Mammary epithelial cell (primary cell): ENCODE measurements at regions not wholly inside any gene's neighbourhood (a gene's known extent, or its start where the extent isn't known, plus 50 kb on each side); places are given as distances from the start of the nearest gene placed in this dataset.

Experiments used
- CTCF ChIP-seq, 2 donors: IDR thresholded peaks in 1 of 2; conservative IDR thresholded peaks in 1 of 2; 2 replicates each; pipeline ENCODE4 v1.5.1; 2011 to 2012; ENCODE audit warnings: inconsistent platforms in 2 of 2, low read length in 2 of 2, mild to moderate bottlenecking in 2 of 2, control low read depth in 1 of 2, low read depth in 1 of 2; ENCODE audit not compliant: insufficient read depth in 1 of 2; ENCODE audit errors: extremely low read depth in 1 of 2
- EZH2 ChIP-seq: IDR thresholded peaks from 2 replicates; pipeline ENCODE4 v1.6.1; 2012; ENCODE audit warnings: low read length, inconsistent platforms, borderline replicate concordance

GRCh38 chr16:75865736-75866135, 139.4 kb upstream of the CPHXL start:
- TF ChIP-seq CTCF (conservative IDR thresholded peaks at IDR 0.05 in 1 of 2, IDR thresholded peaks at IDR 0.05 in 1 of 2; ENCODE audit: extremely low read depth in 1 of 2, insufficient read depth in 1 of 2, low read depth in 1 of 2, low read length in 2 of 2) (no peak), EZH2 (no peak)
